ENCODE measurements at regions not wholly inside any gene's neighbourhood (a gene's known extent, or its start where the extent isn't known, plus 50 kb on each side); places are given as distances from the start of the nearest gene placed in this dataset.

DNA sequence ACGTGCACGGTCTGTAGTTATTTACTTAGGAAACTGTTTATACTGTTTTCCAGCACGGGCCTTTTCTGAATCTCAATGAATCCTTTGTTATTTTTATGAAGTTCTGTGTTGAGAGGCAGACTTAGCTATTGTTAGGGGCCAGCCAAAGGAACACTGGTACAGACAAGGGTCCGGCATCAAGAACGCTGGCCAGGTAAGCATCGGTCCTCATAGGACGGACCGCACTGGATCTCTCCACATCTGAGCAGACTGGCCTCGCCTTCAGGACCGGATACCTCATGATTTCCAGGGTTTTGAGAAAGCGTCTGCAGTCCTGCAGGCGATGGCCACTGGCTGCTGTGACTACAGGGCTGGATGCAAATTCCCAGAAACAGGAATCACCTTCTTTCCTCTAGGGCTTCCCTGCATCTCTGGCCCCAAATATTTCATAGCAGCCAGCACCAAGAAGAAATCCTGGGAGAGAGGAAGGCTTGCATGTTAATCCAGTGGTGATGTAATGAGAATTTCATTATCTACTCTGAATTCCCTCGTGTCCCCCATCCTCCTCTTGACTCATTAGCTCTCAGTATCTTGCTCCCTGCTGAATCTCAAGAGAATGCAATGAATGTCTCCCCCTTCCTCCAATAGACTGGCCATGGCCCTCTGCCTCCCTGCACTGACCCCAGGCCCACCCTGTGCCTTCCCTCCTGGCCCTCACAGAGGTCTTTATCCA, 325.4 kb upstream of the NPVF start:
- no peak for DNase-seq (ENCODE audit: low spot score)

DNA sequence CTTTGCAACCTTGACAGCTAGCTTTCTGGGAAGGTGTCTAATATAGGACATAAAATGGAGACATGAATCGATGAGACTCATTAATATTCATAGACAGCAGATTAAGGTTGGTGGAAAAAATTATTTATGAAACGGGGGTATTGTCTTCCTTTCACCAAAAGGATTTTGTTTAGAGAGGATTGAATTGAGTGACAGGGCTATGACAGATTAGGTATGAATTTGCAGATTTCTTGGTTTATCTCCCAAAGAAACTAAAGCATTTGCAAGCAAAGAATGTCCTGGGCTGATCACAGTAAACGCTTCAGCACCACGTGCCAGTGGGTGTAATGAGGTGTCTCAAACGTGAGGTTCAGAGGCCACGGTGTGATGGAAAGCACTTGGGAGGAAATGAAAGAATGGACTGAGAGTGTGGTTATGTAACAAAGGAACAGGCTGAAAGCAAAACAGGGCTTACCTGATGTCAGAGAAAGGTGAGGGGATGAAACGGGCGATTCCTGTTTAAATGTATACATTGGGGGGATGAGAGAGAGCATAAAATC, 329.2 kb upstream of the NPVF start:
- no peak for DNase-seq (ENCODE audit: low spot score)

DNA sequence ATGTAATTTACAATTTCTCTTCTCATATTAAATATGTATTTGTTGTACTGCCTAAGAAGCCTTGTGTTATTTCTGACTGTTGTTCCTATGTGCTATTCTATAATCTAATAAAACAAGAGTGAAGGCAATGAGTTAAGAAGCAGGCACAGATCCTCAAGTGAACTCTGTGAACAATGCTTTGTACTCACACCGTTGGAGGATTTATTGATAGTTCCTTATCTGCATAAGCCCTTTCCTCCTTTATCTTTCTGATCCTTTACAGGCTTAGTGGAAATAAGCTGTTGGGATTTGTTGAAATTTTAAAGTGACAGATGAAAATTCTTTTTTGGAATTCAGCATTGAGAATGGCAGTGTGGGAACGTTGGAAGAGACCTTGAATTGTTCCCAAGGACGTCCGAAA, 329.6 kb upstream of the NPVF start:
- no peak for DNase-seq (ENCODE audit: low spot score)

DNA sequence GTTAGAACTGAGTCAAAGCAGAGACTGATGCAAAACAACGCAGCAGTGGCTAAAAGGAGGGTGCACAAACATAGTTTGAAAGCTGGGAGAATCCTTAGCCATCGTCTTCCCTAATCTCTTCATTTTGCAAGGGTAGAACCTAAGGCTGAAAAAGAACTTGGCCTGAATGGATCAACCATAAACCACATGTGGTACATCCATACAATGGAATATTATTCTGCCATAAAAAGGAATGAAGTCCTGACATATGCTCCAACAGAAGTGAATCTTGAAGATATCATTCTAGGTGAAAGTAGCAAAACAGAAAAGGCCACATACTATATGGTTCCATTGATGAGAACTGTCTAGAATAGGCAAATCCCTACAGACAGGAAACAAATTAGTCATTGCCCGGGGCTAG, 330.3 kb upstream of the NPVF start:
- no peak for DNase-seq (ENCODE audit: low spot score)

DNA sequence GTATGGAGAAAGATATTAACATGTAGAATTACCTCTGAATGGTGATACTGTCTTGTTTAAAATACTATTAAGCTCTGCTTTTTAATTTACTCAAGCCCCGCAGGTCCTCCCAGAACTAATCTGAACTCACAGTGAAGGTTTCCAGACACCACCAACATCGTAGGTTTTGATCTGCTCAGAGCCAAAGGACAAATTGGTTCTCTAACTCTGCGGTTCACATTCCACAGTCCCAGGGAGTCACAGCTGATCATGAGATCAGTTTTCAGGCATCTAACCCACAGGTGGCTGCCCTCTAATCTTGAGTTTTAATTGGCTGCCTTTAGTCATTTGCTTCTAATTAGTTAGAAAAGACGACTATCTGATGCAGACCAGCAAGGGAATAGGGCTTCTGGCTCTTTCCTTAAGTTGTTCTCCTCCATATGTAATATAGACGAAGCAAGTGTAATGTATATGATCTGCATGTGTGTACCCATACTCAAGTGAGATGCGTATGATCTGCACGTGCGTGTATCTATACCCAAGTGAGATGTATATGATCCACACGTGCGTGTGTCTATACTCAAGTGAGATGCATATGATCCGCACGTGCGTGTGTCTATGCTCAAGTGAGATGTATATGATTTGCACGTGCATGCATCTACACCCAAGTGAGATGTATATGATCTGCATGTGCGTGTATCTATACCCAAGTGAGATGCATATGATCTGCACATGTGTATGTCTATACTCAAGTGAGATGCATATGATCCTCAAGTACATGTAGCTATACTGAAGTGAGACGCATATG, 331.5 kb upstream of the NPVF start:
- no peak for DNase-seq (ENCODE audit: low spot score)

DNA sequence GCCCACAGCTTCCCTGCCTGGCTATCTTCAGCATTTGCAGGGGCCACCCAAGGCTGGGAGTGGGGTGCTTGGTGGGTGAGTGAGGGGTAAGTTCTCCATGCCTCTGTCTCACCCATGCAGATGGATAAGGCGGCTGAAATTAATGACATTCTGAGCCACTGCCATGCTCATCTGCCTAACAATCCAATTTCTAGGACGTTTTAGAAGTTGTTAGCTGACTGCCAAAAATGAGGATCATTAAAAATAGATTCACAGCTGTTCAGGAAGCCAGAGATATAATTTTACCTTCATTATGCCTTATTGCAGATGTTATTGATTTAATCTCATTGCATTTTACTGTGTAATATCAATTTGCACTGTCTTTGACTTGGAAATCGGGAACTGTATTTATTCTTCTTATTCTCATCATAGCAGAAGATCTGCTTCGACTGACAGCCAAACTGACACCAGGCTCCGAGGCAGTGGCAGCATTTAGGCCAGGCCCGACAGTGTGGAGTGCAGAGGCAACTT, 334.4 kb upstream of the NPVF start:
- no peak for DNase-seq (ENCODE audit: low spot score)

DNA sequence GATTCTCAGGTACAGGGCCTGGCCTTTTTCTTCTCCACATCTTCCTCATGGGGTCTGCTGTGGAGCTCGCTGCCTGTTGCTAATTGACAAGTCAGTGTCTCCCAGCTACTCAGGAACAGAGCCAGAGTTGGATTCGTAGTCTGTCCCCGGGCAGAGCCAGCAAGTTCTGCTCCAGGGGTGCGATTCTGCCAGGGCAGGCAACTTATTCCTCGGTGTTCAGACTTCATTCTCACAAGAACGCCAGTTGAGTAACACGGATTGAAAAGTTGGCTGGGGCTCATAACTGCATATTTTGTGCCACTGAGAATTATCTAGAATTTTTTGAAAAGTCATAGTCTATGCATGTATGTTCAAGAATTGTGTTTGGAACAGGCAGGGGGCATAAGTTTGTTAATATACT, 336.7 kb upstream of the NPVF start:
- no peak for DNase-seq (ENCODE audit: low spot score)

DNA sequence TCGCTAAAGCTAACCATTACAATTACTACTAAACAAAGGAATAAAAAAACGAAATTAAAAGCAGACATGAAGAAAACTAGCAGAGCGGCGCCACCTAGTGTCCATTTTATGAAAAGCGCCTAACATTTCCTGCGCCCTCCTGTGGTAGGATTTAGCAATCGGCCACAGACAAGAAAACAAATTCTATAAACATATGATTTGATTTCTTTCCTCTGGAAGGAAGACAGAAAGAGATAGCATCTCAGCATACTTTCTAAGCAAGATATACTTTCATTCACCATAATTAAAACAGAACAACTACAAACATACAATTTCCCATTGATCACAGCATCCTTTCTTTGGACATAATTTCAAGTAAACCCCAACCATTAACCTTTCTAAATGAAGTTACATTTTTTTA, 337.7 kb upstream of the NPVF start:
- no peak for DNase-seq (ENCODE audit: low spot score)

DNA sequence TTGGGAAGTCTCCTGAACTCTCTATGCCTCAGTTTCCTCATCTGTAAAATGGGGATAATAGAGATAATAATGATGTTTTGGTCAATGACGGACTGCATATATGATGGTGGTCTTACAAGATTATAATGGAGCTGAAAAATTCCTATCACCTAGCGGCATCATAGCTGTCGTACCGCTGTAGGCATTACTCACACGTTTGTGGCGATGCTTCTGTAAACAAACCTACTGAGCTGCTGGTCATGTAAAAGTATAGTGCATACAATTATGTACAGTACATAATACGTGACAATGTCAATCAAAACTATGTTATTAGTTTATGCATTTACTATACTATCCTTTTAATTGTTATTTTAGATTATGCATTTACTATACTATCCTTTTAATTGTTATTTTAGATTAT, 339.1 kb upstream of the NPVF start:
- DNase-seq (ENCODE audit: low spot score): no peak

DNA sequence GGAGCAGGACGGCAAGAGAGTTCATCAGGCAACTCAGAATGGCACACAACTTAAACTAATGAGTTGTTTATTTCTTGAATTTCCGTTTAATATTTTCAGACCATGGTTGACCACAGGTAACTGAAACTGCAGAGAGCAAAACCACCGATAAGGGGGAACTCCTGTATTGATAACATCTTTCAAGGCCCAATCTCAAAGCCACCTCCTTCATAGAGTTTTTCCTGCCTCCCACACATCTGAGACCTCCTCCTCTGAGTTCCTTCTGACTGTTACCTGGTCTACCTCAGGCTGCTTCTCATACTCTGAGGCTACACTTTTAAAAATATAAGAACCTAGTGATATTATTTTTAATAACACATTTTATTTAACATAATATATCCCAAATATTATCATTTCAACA, 341.5 kb upstream of the NPVF start:
- DNase-seq (ENCODE audit: low spot score): no peak

DNA sequence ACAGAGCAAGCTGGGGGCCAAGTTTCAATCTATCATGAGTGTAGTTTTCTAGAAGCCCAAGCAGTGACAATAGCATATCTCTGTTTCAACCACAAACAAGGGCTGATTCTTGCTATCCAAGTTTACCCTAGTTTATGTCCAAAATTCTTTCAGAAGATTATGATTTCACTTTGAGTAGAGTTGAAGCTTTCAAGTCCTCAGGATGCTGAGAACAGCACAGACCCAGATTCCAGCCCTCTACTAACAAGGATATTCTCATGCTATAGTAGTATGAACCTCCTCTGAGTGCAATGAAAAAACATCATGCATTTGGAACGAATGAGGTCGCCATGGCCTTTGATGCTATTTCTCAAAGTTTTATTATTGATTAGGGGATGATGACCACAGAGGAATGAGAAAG, 344.1 kb upstream of the NPVF start:
- no peak for DNase-seq (ENCODE audit: low spot score)

DNA sequence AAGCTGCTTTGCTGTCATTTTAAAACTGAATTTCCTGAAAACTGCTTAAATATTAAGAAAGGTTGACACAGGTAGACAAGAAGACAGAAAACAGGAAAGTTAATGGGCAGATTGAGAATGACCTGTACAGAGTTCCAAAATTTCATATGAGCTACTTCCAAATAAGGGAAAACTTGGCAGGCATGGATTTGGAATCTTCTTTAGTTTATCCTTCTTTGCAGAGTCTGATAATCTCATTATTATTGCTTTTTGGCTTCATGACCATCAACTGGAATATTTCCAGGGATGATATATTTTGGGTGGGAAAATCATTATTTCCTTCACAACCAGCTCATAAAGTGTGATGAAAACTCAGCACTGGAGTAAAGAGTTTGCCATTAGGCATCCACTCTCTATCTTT, 346.5 kb upstream of the NPVF start:
- no peak for DNase-seq (ENCODE audit: low spot score)

DNA sequence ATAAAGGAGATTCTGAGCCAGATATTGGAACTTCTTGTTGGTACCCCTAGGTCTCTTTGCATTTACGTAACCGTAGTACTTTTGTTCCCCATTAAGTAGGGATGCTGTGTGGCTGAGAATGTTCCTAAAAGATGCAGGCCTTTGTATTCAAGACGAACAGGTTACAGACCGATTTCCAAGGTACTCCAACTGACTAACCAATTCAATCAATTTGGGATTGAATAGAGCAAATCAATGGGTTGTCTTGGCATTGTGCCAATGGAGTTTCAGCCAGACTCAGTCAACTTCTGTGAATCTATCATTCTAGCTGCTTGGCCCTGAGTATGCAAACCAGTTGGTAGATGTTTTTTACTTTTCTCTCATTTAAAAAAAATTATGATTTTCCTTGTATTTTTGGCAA, 347.3 kb upstream of the NPVF start:
- no peak for DNase-seq (ENCODE audit: low spot score)

DNA sequence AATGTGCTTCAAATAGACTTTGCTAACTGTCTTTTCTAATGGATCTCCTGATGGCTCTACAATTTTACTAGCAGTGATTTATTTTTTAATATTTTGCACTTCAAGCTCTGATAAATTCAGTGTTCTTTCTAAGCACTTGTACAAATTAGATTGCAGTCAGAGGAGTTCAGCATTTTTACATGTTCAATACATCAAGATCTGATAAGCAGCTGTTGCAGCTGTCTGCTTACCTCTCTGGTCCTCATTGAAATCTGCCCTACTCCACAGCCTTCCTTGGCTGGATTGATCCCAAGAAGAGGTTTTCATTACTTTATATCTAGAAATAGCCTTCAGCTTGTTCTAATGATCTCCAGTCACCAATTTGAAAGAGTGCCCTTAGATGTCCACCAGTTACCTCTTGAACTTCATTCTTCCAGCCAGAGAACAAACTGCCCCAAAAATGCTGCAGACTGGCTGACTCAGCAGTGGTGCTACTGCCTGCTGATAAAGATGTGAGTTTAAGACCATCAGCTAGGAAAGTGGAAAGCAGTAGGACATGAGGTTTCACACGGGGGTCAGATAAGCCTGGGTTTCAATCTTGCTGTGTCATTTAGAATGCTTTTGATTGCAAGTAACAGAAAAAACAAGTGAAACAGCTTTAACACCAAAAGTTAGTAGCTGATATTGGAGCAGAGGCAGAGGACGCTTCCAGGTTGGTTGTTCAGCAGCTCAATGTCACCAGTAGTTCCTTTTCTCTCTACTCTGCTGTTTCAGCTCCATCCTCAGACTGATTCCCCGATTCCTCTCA, 350.9 kb upstream of the NPVF start:
- no peak for DNase-seq (ENCODE audit: low spot score)

DNA sequence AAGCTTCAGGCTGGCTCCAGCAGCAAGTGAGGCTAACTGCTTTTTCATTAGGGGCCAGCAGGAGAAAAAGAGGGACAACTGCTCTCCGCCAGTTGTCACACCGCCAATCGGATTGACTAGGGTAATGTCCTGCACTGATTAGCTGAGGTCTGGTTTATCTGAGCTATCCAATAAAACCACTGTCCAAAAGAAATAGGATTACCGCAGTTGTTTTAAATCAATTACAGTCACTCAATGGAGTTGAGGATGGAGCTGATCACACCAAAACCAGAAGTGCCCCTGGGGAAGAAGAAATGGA, 351.4 kb upstream of the NPVF start:
- DNase-seq (ENCODE audit: low spot score): no peak

DNA sequence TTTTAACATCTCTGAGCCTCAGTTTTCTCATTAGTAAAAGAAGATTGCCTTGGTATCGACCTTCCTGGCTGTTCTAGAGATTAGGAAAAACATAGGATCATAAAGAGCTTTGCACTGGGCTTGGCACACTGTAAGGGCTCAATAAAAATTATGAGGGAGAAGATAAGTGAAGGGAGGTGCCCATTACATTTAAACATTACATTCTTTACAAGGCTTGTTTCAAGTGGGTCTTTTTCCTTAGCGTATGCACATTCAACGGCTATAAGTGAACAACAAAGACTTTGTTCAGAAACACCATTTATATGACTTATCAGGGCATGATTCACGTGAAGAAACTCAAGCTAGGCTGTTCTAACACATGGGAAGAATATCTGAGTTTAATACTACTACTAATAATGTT, 351.9 kb upstream of the NPVF start:
- no peak for DNase-seq (ENCODE audit: low spot score)

DNA sequence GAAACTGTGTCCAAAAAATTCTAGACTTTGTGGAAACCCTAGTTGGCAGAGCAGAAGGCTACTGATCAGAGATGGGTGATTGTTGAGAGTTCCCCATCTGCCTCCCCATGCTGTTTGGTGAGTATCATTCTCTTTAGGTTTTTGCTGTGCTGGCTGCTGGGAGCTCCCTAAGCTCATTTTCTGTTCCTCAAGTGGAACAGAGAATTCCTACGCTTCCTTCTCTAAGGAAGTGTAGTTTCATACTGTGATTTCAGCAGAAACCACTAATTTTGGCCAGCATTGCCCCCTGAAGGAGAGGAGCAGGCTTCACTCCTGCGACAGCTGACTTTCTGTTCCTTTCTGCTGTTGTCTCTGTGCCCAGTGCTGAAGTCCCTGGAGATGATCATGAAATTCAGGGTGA, 355.3 kb upstream of the NPVF start:
- no peak for DNase-seq (ENCODE audit: low spot score)

DNA sequence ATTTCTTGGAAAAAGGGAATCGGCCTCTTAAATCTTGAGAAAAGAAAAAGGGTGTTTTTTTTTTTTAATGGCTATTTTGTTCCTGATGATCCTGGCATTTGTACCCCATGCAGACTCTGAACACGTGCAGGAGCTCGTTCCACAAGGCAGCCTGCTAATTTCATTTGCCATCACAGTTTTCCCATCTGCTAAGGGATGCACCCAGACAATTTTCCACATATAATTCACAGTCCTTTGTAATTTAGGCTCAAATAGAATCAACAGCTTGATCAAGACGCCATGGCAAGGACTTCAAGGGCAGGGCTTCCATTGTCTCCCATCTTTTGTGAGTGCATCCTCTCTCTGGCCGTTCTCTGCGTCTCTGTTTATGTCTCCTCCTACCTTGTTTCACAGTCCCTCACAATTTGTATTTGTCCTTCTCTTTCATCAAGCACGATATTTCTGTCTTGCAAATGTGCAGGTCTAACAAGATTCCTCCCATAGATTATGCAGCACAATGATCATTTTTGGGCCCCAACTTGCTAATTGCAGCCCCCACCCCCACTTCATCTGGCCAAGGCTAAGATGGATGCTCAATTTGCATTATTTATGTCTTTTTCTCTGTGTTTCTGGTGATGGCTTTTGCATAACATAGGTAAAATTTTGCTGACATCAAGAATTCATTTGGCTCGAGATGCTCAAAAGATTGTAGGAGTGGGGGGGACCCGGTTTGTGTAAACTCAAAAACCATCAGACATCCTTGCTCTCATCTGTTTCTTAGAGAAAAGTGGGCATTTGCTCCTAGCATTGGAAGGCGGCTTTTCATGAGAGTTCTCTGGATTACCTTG, 356.0 kb upstream of the NPVF start:
- no peak for DNase-seq (ENCODE audit: low spot score)

DNA sequence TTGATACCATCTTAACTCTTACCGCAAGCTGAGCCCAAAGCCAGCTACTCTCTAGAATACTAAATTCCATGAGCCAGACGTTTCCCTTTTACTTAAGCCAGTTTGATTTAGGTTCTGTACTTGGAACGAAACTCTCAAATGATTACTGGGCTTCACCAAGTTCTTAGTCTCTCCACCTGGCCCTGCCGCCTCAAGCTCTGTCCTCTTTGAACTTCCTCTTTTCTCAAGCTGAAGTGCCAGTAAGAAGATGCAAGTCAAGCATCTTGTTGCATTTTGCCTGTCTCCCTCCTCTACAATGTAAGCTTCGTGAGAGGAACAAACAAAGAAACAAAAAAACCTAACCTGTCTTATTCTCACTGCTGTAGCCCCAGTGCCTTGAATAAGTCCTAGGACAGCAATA, 358.2 kb upstream of the NPVF start:
- DNase-seq (ENCODE audit: low spot score): no peak

DNA sequence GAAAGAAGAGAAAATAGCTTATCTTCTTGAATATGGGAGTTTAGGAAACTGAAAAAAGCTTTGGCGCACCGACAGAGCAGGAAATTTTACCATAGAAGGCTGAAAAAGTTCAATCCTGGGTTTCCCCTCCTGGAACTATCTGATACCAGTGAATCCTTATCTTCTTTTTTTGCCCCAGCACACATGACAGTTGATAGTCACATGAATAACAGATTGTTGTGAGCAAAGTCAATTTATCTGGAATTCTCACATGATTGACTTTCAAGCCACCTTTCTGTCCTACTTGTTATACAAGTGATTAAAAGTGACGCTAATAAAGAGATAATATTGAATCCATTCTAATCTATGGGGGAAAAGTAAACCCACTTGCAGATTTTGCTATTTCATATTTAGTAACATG, 365.8 kb upstream of the NPVF start:
- DNase-seq (ENCODE audit: low spot score): no peak

DNA sequence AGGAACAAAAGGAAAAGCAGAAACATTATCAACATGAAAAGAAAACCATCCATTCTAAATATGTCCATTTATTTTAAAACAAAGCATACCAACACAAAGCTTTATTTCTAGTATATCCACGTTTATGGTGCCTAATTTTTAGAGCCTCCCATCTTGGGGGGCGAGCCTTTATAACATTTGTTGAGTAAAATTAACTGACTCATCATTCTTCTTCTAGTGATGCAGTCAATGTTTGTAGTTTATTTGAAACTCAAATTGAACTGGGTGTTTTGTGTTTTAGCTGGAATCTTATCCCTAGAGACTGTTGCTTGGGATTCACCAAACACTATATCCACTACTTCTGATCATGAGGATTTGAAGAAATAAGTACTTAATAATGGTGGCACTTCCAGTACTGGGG, 366.4 kb upstream of the NPVF start:
- DNase-seq (ENCODE audit: low spot score): no peak

DNA sequence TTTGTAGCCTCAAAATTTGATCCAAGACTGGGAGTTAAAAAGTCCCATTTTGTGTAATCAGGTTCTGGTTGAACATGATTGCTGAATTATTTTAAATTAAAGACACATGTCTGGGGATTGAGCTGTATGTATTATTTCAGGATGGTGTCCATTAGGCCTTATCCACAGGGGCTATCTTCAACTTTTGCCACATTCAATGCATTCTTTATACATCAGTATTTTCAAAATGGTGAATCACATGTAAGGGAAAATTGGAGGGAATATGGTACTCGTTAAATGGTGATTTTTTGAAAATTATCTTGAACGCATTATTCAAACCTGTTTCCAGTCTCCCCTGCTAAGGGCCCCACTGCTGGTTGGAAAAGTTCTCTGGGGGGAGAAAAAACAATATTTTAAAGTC, 367.7 kb upstream of the NPVF start:
- no peak for DNase-seq (ENCODE audit: low spot score)
